ENCODE measurements at regions not wholly inside any gene's neighbourhood (a gene's known extent, or its start where the extent isn't known, plus 50 kb on each side); places are given as distances from the start of the nearest gene placed in this dataset.

- no peak for DNase-seq (ENCODE audit: low read depth)
Measured at GRCh38 chr5:2148312-2149194, 265.8 kb upstream of the IRX4 start.

GRCh38 chr5:2147504-2148311, 265.0 kb upstream of the IRX4 start:
- DNase-seq (ENCODE audit: low read depth) = no peak

- no peak for DNase-seq (ENCODE audit: low read depth)
Measured at GRCh38 chr5:2143646-2144353, 261.1 kb upstream of the IRX4 start.

GRCh38 chr5:2143088-2143487, 260.4 kb upstream of the IRX4 start:
- DNase-seq (ENCODE audit: low read depth) = no peak

- DNase-seq (ENCODE audit: low read depth) = no peak
Measured at GRCh38 chr5:2142456-2142954, 259.8 kb upstream of the IRX4 start.

- no peak for DNase-seq (ENCODE audit: low read depth)
Measured at GRCh38 chr5:2141254-2142000, 258.7 kb upstream of the IRX4 start.

- DNase-seq (ENCODE audit: low read depth) = no peak
Measured at GRCh38 chr5:2140501-2141175, 257.9 kb upstream of the IRX4 start.

GRCh38 chr5:2139478-2139877, 256.8 kb upstream of the IRX4 start:
- DNase-seq (ENCODE audit: low read depth) = no peak

- DNase-seq (ENCODE audit: low read depth) = no peak
Measured at GRCh38 chr5:2138896-2139295, 256.2 kb upstream of the IRX4 start.

GRCh38 chr5:2137444-2138050, 254.8 kb upstream of the IRX4 start:
- DNase-seq (ENCODE audit: low read depth) = no peak

GRCh38 chr5:2136728-2137333, 254.1 kb upstream of the IRX4 start:
- no peak for DNase-seq (ENCODE audit: low read depth)

- no peak for DNase-seq (ENCODE audit: low read depth)
Measured at GRCh38 chr5:2135833-2136232, 253.1 kb upstream of the IRX4 start.

GRCh38 chr5:2135354-2135753, 252.6 kb upstream of the IRX4 start:
- no peak for DNase-seq (ENCODE audit: low read depth)

GRCh38 chr5:2134543-2135292, 252.0 kb upstream of the IRX4 start:
- no peak for DNase-seq (ENCODE audit: low read depth)

GRCh38 chr5:2133936-2134335, 251.2 kb upstream of the IRX4 start:
- DNase-seq (ENCODE audit: low read depth) = no peak

GRCh38 chr5:2133080-2133479, 250.4 kb upstream of the IRX4 start:
- DNase-seq (ENCODE audit: low read depth) = no peak

GRCh38 chr5:2132497-2132847, 249.7 kb upstream of the IRX4 start:
- no peak for DNase-seq (ENCODE audit: low read depth)

- DNase-seq (ENCODE audit: low read depth) = no peak
Measured at GRCh38 chr5:2131826-2132496, 249.2 kb upstream of the IRX4 start.

- no peak for DNase-seq (ENCODE audit: low read depth)
Measured at GRCh38 chr5:2131196-2131595, 248.5 kb upstream of the IRX4 start.

Measured in stimulated activated CD8-positive, alpha-beta memory T cell treated with anti-CD3 and anti-CD28 coated beads, Interleukin-12 subunit alpha, Interleukin-12 subunit beta, amount 100 ng/mL, for 4 hours (primary cell).